GM18858 (cell line): ENCODE measurements at regions not wholly inside any gene's neighbourhood (a gene's known extent, or its start where the extent isn't known, plus 50 kb on each side); places are given as distances from the start of the nearest gene placed in this dataset.

Source experiments
- ATAC-seq: cut with Tn5 transposase; IDR thresholded peaks from one replicate; pipeline ENCODE4 v1.9.1; 2021; ENCODE audit not compliant: unreplicated experiment

DNA sequence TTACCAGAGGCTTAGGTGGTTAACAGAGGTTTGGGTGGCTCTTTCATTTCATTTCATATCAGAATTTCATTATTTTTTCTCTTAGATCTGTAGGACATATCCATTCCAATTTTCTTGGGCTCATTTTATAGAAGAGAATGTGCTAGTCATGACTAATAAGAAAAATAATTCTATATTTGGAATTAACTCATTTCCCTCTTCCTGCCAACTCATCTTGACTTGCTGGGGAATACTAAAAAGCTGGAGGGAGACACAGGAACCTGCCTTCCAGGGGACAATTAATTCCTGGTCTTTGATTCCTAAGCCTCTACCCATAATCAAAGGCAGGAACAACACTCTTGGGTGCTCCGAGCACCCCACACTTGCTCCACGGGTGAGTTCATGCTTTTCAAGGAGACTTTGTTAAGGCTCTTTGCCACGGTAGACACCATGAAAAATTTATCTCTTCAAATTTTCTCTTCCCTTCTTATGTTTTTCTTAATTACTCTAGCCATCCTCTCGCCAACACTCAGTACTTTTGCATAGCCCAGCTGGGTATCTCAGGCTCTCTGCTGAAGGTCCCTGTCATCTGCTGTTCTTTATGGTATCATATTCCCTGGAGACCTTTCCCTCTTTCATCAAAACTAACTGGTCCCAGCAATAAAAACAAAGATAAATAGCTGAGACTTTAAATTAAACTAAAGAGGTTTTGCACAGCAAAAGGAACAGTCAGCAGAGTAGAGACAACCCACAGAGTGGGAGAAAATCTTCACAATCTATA is 273.9 kb downstream of the NPR3 start:
- ATAC-seq: no peak

DNA sequence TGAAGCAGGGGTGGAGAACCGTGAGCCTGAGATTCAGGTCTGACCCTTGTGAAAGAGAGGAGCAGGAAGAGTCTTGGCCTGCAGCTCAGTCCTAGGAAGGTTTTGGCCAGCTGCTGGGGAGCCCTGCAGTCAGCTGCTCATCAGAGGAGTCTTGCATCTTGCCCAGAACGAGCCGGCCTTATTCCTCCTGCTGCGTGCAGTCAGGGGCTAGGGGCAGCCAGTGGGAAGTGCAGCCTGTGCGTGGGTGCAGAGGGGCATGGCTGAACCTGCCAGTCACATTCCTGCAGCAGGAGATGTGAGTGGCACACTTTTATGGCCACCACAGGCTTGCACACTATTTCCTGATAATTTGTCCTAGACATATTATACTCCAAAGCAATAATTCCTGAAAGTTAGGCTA is 278.7 kb downstream of the NPR3 start:
- ATAC-seq: no peak

DNA sequence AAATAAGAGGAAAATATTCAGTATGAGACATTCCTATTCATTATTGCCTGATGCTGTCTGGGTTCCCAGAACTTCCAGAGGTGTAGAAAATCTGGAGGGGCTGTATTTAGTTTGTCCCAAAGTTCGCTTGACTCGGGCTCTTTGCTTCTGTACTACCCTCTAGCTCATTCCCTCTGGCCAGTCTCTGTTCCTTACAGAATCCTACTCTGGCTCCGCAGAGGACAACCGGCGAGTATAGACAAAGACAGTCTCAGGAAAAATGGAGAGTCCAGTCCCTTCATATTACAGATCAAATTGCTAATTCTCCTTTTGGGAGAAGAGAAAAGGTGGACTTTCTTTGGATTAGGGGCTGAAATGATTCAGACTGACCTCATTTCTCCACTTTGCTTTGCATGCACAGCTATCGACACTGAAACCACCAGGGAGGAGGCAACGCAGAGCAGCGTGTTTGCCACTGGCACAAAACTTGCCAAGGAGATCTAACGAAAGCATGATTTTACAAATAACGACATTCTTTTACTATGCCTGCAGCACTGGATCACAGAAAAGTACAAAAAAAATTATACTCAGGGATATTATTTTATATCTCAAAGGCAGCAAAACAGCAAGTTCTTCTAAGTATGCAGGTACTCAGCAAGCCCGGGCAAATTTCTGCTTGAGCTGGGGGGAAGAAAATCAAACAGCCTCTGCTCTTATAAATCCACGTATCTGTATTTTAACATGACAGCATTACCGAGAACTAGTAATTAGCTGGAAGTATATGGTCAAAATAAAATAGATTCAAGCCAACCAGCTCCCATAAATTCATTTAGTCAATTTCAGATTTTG is 279.7 kb downstream of the NPR3 start:
- no peak for ATAC-seq

DNA sequence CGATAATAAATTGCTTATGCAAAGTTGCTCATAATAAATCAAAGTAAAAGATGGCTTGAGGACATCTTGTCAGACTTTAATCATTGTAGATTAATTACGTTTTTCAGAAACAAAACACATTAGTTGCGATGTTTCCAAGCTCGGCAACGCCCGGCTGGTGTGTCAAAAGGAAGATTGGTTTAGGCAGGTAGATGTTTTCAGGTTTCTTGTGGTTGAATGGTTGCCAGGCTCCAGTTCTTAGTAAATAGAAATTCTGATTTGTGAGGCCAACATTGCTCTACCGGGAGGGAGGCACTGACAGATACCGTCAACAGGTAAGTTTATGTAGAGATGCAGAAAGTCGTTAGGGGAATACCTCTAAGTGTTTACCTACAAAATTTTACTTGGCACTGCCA is 280.3 kb downstream of the NPR3 start:
- ATAC-seq: no peak

DNA sequence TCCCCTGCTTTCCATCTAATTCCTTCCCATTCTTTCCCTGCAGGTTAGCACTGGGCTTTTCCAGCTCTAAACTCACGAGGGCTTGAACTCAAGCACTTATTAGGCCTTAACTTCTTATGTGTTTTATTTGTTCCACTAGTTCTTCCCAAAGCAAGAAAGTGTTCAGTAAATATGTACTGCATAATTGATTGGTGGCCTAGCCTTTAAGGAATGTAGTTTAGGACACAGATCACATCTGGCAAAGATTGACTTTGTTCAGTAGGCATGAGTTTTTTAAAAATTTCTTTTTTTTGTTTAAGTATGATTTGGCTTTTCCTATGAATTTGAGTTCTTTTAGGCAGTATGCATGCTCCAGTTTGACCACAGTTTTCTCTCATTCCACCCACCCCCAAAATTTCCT is 285.2 kb downstream of the NPR3 start:
- no peak for ATAC-seq

DNA sequence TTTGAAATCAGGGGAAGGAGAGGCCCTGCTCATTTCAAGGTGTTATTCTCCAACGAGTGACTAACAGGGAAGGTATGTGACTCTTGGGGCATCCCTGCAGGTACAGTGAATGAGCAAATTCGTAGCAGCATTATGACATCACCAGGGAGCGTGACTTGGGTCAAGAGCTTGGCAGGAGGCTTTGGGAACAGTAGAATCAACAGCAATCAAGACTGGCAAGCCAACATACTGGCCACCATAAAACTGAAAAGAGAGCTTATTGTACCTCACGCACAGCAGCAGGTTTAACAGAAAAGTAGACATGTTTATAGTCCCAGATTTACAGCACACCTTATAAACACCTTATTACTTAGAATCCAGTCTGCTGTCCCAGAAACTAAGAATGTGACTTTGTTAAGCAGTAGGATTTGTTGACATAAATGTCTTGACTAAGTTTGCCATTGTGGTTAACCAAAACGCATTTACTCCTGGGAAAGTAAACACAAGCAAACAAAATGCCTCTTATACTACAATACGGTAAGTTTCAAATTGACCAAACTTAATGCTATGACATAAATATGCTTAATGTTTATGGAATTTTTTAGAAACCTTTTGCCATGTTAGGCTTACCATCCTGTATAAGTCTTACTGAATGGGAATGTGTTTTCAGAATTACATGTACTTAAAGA is 297.8 kb downstream of the NPR3 start:
- no peak for ATAC-seq

DNA sequence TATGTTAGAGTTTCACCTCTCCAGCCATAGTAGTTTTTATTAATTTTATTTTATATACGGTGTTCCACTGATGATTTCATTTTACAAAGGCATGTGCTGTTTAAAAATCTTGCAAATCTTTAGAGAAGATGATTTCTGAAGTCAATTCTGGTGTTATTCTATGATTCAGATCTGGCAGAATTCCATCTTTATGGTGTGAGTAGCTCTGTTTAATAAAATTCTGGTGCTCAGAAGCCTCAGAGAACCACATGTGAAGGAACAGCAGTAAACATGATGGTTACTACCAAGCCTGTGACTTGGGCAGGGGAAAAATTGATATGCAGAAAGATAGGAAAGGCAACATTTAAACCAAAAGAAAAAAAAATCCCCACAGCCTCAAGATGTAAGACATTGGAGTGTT is 299.7 kb downstream of the NPR3 start:
- no peak for ATAC-seq

DNA sequence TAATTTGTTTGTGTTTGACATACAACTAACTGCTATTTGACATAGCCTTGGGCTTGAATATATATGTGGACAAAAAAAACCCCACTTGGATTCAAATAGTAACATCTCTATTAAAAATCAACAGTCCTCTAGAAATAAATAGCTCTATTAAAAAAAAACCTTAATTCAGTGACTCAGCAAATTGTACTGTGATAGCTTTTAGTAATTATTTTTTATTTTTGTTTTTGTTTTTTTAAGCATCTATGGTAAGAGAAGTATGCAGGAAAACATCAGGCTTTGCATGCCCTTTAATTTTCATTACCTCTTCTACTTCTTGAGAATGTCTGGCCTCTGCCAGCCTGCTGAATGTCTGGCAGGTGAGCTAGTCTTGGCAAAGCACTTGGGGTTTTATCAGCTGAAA is 300.7 kb downstream of the NPR3 start:
- ATAC-seq: no peak

DNA sequence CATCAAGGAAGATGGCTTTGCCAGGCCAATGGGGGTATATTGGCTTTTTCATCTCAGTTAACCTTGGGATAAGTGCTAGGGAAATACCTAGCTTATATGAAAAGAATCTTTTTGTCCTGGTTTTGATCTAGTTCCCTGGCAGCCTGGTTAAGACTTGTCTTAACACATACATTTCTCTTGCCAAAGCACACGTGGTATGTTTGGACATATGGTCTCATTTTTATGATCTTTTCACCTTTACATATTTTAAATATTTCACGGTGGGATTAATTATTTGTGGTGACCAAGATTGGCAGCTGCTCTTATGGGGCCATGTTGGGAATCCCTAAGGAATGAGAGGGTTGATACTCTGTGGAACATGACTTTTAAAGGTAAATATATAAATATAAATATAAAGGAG is 312.5 kb downstream of the NPR3 start:
- no peak for ATAC-seq

DNA sequence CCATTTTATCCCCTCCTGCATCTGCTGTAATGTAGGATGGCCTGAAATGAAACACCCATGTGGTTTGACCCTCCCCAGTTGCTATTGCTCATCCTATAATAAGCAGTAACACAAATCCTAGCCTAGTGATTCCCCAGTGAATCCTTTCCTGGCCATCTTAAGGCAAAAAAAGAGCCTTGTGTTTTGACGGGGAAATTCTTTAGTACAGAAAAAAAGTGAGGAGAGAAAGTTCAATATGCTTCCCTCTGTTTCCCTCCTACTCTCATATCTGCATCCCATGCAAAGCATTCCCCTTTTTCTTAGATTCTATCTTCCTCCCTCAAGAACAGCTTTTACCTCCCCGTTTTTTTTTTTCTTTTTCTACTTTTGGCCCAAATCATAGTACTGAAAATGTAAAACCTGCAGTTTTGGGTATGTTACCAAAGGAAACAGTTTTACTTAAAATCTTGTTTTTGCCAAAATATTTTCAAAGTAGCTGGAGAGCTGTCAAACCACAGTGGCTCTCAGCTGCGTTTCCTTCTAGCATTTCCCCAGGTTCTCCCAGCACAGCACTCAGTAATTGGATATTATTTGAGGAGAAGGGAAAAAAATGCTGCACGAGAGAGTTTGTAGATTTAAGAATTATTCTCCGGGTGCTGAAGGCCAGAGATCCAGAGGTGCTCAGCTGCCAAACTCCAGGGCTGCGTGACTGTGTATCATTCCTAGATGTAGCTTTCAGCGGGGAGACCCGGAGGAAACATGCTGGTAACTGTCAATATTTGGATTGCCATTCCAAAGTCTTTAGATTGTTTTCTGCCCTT is 321.4 kb downstream of the NPR3 start:
- no peak for ATAC-seq

DNA sequence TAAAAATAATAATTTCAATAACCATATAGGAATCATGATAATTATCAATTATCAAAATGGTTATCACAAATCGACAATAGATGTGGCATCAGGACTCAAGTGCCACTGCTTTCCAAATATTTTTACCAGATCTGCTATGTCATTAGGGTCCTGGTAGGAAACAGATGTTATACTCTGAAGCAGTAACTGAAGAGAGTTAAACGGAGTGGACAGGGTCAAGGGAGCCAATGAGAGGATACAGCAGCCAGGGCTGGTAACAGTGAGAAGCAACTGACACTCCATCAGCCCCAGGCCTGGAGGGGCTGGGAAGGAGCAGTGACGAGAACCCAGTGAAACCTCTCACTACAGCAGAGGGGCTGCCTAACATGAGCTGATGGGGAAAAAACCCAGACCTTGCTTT is 322.4 kb downstream of the NPR3 start:
- no peak for ATAC-seq

DNA sequence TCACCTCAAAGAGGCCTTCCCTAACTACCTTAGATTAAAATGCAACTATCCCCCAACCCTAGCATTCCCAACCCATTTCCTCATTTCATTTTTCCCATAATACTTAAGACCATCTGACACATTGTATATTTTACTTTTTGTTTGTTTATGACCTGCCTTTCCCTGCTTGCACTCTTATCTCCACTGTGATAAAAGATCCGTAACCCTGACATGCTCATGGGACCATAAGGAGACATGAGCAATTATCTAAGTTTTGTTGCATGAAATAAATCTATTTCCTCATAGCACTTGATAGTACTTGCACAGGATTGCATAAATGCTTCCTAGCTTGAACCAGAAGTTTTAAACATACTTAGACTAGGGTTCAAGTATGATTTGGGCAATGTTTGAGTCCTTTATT is 323.7 kb downstream of the NPR3 start:
- ATAC-seq: no peak

DNA sequence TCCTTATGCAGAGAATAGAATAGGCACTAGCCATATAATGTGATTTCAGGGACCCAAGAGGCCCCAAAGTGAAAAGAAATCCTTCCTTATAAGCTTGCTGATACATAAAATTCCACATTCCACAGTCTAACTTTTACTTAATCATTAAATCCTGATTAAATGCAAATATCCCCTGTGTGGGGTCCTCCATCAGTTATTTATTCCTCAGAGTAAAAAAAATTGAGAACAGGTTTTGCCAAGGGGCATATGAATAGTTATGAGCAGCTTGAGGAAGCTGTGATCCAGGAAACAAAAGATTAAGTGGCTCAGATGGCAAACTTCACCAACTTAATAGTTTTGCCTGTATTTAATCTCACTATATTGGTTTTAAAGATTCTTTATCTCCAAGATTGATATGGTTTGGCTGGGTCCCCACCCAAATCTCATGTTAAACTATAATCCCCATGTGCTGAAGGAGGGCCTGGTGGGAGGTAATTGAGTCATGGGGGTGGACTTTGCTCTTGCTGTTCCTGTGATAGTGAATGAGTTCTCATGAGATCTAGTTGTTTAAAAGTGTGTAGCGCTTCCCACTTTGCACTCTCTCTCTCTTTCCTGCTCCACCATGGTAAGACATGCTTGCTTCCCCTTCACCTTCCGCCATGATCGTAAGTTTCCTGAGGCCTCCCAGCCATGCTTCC is 324.9 kb downstream of the NPR3 start:
- ATAC-seq: no peak

DNA sequence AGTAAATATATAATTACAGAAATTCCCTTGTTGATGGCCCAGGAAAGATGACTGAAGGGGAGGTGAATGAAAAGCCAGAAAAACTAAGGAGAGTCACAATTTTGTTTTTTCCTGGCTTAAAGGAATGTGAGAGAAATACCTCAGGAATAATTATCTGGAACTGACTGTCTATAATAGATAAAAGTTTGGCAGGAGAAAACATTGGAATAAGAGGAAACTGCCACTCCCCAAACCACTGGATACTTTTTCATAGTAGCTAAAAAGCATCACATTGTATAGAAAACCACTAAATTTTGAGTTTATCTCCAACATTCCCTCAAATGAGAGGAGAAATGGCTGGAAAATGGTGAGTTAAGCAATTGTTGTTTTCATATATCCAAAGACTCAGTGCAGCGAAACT is 326.0 kb downstream of the NPR3 start:
- no peak for ATAC-seq

DNA sequence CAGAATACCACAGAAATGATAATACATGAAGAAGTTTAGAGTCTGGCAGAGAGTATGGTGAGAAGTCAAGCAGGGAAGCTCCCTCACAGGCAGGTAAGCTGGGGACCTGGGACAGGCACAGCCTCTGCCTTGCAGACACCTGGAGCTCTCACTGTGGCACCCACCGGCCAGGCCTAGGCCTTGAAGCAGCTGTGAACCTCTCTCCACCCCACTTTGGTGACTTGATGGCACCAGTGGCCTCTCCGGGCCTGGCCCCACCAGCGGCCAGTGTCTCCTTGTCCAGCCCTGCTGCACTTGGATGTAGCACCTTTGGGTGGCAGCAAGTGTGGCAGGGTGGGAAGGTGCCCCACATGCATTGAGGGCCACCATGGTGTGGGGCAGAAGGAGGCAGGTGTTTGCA is 330.5 kb downstream of the NPR3 start:
- ATAC-seq: no peak

DNA sequence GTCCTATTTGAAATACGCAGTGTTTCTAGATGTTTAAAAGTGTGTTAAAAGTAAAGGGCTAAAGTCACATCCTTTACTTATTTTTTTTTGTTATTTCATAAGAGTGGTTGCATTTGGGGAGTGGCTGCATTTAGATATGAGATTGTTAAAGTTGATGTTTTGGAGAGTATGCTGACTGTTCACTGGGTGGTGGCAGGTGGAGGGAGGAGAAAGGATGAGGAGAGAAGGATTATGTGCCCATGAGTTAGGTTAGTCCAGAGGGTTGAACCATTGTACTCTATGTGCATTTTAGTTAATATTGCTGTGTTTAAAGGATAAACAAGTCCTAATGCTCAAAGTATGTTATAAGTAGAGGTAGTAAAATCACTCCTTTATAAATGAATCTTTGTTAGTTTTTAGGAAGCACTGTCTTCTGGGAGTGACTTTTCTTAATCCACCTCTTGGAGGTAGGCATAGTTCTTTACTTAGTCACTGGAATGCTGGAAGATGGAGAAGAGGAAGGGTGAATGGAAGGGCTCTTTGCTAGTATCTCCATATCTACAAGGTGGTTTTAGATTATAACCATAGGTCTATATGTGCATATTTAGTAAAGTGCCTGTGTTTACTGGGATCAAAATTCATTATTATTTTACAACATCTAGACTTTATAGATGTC is 332.3 kb downstream of the NPR3 start:
- no peak for ATAC-seq

DNA sequence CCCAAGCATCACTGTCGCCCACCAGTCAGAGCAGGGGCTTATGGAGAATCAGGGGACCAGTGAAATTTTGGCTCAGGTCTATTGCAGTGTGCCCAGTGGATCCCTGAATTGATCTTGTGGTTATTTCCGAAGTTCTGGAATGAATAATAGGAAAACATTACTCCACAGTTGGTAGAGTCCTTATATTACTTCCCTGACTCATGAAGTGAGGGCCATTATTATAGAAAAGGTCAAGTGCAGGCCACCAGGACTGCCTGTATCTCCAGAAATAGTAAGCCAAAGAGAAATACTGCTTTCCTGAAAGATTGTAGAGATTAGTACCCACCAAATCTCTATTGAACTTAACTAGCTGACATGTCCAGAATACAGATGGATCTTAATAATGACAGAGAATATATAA is 335.0 kb downstream of the NPR3 start:
- no peak for ATAC-seq

DNA sequence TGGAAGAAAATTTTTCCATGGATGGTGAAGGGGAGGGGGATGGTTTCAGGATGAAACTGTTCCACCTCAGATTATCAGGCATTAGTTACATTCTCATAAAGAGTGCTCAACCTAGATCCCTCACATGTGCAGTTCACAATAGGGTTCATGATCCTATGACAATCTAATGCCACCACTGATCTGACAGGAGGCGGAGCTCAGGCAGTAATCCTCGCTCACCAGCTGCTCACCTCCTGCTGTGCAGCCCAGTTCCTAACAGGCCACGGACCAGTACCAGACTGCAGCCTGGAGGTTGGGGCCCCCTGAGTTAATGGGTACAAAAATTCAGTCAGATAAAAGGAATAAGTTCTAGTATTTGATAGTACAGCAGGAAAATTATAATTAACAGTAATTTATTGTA is 337.2 kb downstream of the NPR3 start:
- ATAC-seq: no peak

DNA sequence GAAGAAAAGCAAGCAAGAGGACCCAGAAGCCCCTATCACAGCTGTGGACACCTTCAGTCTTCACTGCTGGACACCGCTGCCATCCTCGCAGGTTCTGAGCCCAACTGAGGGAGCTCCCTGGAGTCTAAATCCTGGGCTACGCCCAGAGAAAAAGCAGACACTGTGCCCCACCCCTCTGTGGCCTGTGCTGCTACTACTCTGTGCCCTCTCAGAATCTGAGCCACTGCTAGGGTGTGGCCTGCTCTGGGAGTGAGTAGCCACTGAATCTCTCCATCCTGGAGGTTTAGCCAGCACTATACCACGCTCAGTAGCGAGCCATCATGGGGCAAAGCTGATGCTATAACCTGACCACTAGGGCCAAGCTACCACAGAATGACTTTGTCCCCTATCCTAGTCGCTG is 338.2 kb downstream of the NPR3 start:
- no peak for ATAC-seq

DNA sequence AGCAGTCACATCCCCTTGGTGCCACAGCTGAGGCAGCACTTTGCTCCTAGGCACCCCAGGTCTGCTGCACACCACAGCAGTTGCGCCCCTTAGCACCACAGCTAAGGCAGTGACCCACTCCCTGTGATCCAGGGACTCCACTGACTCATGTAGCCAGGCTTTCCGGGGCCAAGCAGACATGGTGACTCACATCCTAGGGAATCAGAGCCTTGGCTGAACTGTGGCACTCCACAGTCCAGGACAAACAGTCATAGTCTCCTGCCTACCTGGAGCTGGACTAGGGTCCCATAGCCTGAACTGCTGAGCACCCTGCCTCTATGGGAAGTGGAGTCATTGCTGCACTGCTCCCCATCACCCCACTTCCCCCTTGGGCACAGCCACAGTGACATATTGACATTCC is 338.7 kb downstream of the NPR3 start:
- no peak for ATAC-seq
